B cell (primary cell): ENCODE measurements at regions not wholly inside any gene's neighbourhood (a gene's known extent, or its start where the extent isn't known, plus 50 kb on each side); places are given as distances from the start of the nearest gene placed in this dataset.

Experiments
- CTCF ChIP-seq: fragments of 200-600 bp; IDR thresholded peaks from one replicate; pipeline ENCODE4 v1.8.0; 2022; ENCODE audit warnings: antibody characterized with exemption, mild to moderate bottlenecking
- EZH2 ChIP-seq: IDR thresholded peaks from 2 replicates; pipeline ENCODE4 v1.6.1; 2012; ENCODE audit warnings: borderline replicate concordance, low read depth, mild to moderate bottlenecking, moderate library complexity, low read length; ENCODE audit not compliant: insufficient read depth, poor library complexity, severe bottlenecking

GRCh38 chr5:174918655-174919054, 194.3 kb downstream of the MSX2 start:
- TF ChIP-seq EZH2: no peak
- TF ChIP-seq CTCF: no peak
